Naive thymus-derived CD4-positive, alpha-beta T cell (primary cell): ENCODE measurements at regions not wholly inside any gene's neighbourhood (a gene's known extent, or its start where the extent isn't known, plus 50 kb on each side); places are given as distances from the start of the nearest gene placed in this dataset.
A peak's percentile ranks its signal among the peaks of the same experiment; 100 is the strongest.
"Not testable (repeated sequence)": the region's sequence is repeated elsewhere in the genome, so short reads cannot be mapped to it uniquely, and the experiment has no call there.

Source experiments
- ATAC-seq: fragments of 150-1000 bp; cut with Tn5 transposase; 2 replicates; pipeline ENCODE4 v1.10.0; 2021; ENCODE audit warnings: mild to moderate bottlenecking, moderate library complexity
- CTCF ChIA-PET: fragments of 350-600 bp; sonication (Branson Sonifier 250); formaldehyde crosslinking; loops from one replicate; lab custom pipeline; 2021; ENCODE audit warnings: antibody characterized with exemption; lab: Charles Lee
- POLR2A ChIA-PET: fragments of 350-600 bp; sonication (Branson Sonifier 250); formaldehyde crosslinking; loops from one replicate; lab custom pipeline; 2021; ENCODE audit warnings: antibody characterized with exemption, inconsistent platforms; lab: Charles Lee
- DNase-seq, 9 donors: peaks; one replicate each; pipeline versions ENCODE4 v3.0.0 to v3.0.0-alpha.2; 2020 to 2022; ENCODE audit warnings: mixed read lengths in 1 of 9
- H3K27ac ChIP-seq: one replicate; pipeline ENCODE4 v1.7.0; 2013; ENCODE audit warnings: mild to moderate bottlenecking, low read depth, low read length, moderate library complexity
- H3K27me3 ChIP-seq, 2 donors: one replicate each; pipeline ENCODE4 v1.7.0; 2013; ENCODE audit warnings: low read length in 2 of 2, mild to moderate bottlenecking in 2 of 2, moderate library complexity in 2 of 2; ENCODE audit not compliant: control insufficient read depth in 2 of 2, insufficient read depth in 2 of 2
- H3K36me3 ChIP-seq, 3 experiments: 1 replicate in 2 of 3; 2 replicates in 1 of 3; pipeline ENCODE4 v1.7.0; 2013; ENCODE audit warnings: low read length in 3 of 3, mild to moderate bottlenecking in 3 of 3, moderate library complexity in 1 of 3; ENCODE audit not compliant: insufficient read depth in 3 of 3, control insufficient read depth in 2 of 3
- H3K4me1 ChIP-seq, 2 donors: one replicate each; pipeline ENCODE4 v1.7.0; 2013; ENCODE audit warnings: low read length in 2 of 2, mild to moderate bottlenecking in 2 of 2, moderate library complexity in 1 of 2; ENCODE audit not compliant: control insufficient read depth in 2 of 2, insufficient read depth in 2 of 2
- H3K4me3 ChIP-seq: 2 replicates; pipeline ENCODE4 v1.7.0; 2013; ENCODE audit warnings: mild to moderate bottlenecking, low read length
- H3K9me3 ChIP-seq, 3 experiments: 1 replicate in 2 of 3; 2 replicates in 1 of 3; pipeline ENCODE4 v1.7.0; 2013; ENCODE audit warnings: low read length in 3 of 3; ENCODE audit not compliant: control insufficient read depth in 2 of 3
- H3K27ac Mint-ChIP-seq, 9 donors: one replicate each; pipeline ENCODE4 v1.8.0; 2020 to 2022; ENCODE audit warnings: mixed read lengths in 9 of 9, mild to moderate bottlenecking in 8 of 9, moderate library complexity in 5 of 9, inconsistent platforms in 2 of 9
- H3K27me3 Mint-ChIP-seq, 5 donors: one replicate each; pipeline ENCODE4 v1.8.0; 2021 to 2022; ENCODE audit warnings: mixed read lengths in 5 of 5, mild to moderate bottlenecking in 1 of 5
- H3K36me3 Mint-ChIP-seq, 5 donors: one replicate each; pipeline ENCODE4 v1.8.0; 2020 to 2022; ENCODE audit warnings: mixed read lengths in 5 of 5, mild to moderate bottlenecking in 3 of 5, inconsistent platforms in 1 of 5
- H3K4me1 Mint-ChIP-seq, 7 donors: one replicate each; pipeline ENCODE4 v1.8.0; 2020 to 2022; ENCODE audit warnings: mixed read lengths in 7 of 7, mild to moderate bottlenecking in 3 of 7, inconsistent platforms in 1 of 7
- H3K4me3 Mint-ChIP-seq, 10 donors: one replicate each; pipeline ENCODE4 v1.8.0; 2020 to 2022; ENCODE audit warnings: mild to moderate bottlenecking in 10 of 10, mixed read lengths in 10 of 10, moderate library complexity in 6 of 10, inconsistent platforms in 2 of 10
- H3K9me3 Mint-ChIP-seq, 11 donors: one replicate each; pipeline ENCODE4 v1.8.0; 2020 to 2022; ENCODE audit warnings: mixed read lengths in 11 of 11, mild to moderate bottlenecking in 4 of 11, inconsistent platforms in 1 of 11, moderate library complexity in 1 of 11
- intact Hi-C, 2 donors: fragments of 100-400 bp; cut with micrococcal nuclease; formaldehyde crosslinking; loops; one replicate each; pipeline ENCODE4 v1.15.1; 2023

GRCh38 chr3:195635898-195636685 lies 52.4 kb upstream of the APOD start:
- H3K4me1 Mint-ChIP-seq, result peaks cover 5 to 20% (median 11%) of the 10 kb centered on the region in 7 donors
- H3K9me3 Mint-ChIP-seq, H3K36me3 ChIP-seq, intact Hi-C loops, ATAC-seq, H3K36me3 Mint-ChIP-seq, H3K27me3 Mint-ChIP-seq, H3K9me3 ChIP-seq, H3K27ac ChIP-seq, H3K27me3 ChIP-seq, H3K4me3 ChIP-seq, H3K4me1 ChIP-seq, CTCF ChIA-PET, POLR2A ChIA-PET: not testable (repeated sequence)
- peak overlapping the region; percentile 37 to 83 (median 67) for H3K4me3 Mint-ChIP-seq
- H3K27ac Mint-ChIP-seq, result peak overlapping the region in 6 of 9 donors; percentile 60 to 89 (median 70)
- DNase-seq, result peak in 1 of 9 donors; percentile 20

- CTCF ChIA-PET, H3K27ac Mint-ChIP-seq, H3K4me1 ChIP-seq, H3K36me3 ChIP-seq, ATAC-seq, H3K9me3 Mint-ChIP-seq, intact Hi-C loops, H3K27ac ChIP-seq, POLR2A ChIA-PET, H3K9me3 ChIP-seq, H3K4me3 ChIP-seq, H3K36me3 Mint-ChIP-seq, H3K27me3 ChIP-seq, H3K27me3 Mint-ChIP-seq: not testable (repeated sequence)
- Mint-ChIP-seq H3K4me1 (peaks cover 5 to 20% (median 11%) of the 10 kb centered on the region in 7 donors), H3K4me3 (peak overlapping the region in 1 of 10 donors; percentile 68)
- peak in 2 of 9 donors; percentile 33 to 42 for DNase-seq
These were observed 51.6 kb upstream of the APOD start for GRCh38 chr3:195635262-195635873.

GRCh38 chr3:195634426-195635261 lies 50.9 kb upstream of the APOD start:
- H3K4me1 ChIP-seq, H3K27me3 Mint-ChIP-seq, H3K36me3 ChIP-seq, CTCF ChIA-PET, H3K9me3 ChIP-seq, H3K27me3 ChIP-seq, H3K27ac Mint-ChIP-seq, POLR2A ChIA-PET, H3K36me3 Mint-ChIP-seq, intact Hi-C loops, H3K9me3 Mint-ChIP-seq: not testable (repeated sequence)
- peak in 7 of 9 donors; percentile 36 to 77 (median 61) for DNase-seq
- H3K4me1 Mint-ChIP-seq, result peaks cover 5 to 20% (median 11%) of the 10 kb centered on the region in 7 donors
- Histone ChIP-seq H3K27ac (peak overlapping the region; percentile 64), H3K4me3 (peak overlapping the region; percentile 53)
- ATAC-seq, result peak; percentile 93
- peak overlapping the region in 5 of 10 donors; percentile 25 to 59 (median 47) for H3K4me3 Mint-ChIP-seq
